ELF-1 (cell line): ENCODE measurements at regions not wholly inside any gene's neighbourhood (a gene's known extent, or its start where the extent isn't known, plus 50 kb on each side); places are given as distances from the start of the nearest gene placed in this dataset.
A peak's percentile ranks its signal among the peaks of the same experiment; 100 is the strongest.

Experiments
- DNase-seq: peaks from one replicate; pipeline ENCODE4 v3.0.0-alpha.2; 2016; ENCODE audit warnings: low read depth, low spot score

- DNase-seq = no peak
Observed at GRCh38 chr5:144684899-144685298, 514.2 kb downstream of the KCTD16 start.

- no peak for DNase-seq
Observed at GRCh38 chr5:144680711-144681110, 510.0 kb downstream of the KCTD16 start.

DNA sequence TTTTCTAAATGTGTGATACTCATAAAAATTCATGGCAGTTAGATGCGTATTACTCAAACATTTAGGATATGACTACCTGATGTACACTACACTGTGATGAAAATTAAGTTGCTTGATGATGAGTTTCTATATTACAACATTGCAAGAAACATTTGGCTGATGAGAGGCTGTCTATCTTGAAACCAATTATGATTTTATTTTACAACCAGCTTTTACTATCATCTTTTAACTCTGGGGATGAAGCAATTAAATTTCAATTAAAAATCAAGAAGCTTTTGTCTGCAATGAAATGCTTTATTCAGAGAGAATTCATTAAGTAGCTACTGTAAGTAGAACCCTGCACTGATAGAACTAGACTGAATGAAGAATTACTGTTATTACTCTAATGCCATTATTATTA lies 500.4 kb downstream of the KCTD16 start:
- DNase-seq = no peak

GRCh38 chr5:144659634-144660227 lies 489.1 kb downstream of the KCTD16 start:
- no peak for DNase-seq

GRCh38 chr5:144644317-144644716 lies 473.6 kb downstream of the KCTD16 start:
- no peak for DNase-seq

DNA sequence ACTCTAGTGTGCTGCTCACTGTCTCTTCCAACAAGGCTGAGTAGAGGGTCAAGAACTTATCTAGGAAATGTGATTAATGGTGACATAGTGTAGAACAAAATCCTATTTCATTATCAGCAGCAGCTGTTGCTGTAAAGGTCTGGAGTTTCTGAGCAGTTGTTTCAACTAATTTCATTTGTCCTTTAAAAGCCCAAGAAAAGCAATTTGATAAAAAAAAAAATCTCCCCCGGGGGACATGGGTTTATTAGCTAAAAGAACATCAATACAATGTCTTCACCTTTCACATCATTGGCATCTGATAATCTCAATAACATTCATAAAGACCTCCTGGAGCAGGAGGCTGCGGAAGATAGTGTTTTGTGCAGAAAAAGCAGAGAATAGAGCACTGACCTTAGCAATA lies 468.1 kb downstream of the KCTD16 start:
- DNase-seq = no peak

DNA sequence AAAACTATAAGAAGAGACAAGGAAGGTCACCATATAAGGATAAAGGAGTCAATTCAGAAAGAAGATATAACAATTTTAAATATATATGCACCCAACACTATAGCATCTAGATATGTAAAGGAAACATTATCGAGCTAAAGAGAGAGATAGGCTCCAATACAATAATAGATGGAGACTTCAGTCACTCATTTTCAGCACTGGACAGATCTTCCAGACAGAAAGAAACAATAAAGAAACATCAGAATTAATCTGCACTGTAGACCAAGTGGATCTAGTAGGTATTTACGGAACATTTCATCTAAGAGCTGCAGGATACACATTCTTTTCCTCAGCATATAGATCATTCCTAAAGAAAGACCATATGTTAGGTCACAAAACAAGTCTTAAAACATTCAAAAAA lies 463.5 kb downstream of the KCTD16 start:
- no peak for DNase-seq

DNA sequence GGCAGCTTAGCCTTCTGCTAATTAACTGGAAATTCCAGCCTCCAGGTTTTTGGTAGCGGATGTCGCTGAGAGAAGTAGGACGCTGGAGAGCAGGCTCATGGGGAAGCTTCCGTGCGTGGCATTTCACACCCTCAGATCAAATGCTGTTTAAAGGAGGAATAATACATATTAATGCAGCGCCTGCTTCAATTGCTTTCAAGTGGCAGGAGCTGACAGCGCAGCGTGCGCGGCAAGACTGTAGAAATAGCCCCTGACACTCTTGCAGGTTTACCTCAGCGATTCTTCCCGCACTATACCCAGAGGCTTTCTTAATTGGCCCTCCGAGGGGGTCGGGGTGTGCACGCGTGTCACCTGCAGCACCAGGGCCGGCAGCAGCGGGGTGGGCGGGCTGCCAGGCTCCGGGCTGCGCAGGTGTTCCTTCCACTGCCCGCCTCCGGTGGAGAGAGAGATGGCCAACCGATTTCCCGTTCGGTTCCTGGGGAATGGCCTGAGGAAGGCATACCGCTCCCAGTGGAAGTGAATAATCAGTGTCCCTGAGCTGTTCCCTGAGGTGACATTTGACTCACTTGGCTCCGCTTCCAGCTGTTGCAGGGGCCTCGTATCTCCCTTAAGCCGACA lies 427.9 kb downstream of the KCTD16 start:
- peak; percentile 80 for DNase-seq

DNA sequence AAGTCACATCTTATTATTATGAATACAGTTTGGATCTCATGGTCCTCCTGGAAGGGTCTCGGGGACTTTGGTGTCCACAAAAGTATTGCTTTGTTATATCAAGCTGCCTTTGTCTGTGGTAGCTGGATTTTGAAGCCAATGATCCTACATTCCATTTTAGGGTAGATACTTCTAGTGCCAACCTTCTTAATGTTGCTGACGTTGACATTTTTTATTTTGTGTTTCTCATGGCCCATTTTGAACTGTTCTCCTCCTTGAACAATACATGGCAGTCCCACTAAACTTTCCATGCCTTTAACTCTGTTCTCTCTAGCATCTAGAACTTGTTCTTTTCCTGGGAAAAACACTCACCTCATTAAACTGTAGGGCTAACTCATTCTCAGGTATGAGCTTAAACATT lies 425.8 kb downstream of the KCTD16 start:
- no peak for DNase-seq

- DNase-seq = no peak
Observed at GRCh38 chr5:144594919-144595318, 424.2 kb downstream of the KCTD16 start.

- peak; percentile 92 for DNase-seq
Observed at GRCh38 chr5:144594234-144594633, 423.6 kb downstream of the KCTD16 start.

GRCh38 chr5:144585681-144586080 lies 415.0 kb downstream of the KCTD16 start:
- no peak for DNase-seq

DNA sequence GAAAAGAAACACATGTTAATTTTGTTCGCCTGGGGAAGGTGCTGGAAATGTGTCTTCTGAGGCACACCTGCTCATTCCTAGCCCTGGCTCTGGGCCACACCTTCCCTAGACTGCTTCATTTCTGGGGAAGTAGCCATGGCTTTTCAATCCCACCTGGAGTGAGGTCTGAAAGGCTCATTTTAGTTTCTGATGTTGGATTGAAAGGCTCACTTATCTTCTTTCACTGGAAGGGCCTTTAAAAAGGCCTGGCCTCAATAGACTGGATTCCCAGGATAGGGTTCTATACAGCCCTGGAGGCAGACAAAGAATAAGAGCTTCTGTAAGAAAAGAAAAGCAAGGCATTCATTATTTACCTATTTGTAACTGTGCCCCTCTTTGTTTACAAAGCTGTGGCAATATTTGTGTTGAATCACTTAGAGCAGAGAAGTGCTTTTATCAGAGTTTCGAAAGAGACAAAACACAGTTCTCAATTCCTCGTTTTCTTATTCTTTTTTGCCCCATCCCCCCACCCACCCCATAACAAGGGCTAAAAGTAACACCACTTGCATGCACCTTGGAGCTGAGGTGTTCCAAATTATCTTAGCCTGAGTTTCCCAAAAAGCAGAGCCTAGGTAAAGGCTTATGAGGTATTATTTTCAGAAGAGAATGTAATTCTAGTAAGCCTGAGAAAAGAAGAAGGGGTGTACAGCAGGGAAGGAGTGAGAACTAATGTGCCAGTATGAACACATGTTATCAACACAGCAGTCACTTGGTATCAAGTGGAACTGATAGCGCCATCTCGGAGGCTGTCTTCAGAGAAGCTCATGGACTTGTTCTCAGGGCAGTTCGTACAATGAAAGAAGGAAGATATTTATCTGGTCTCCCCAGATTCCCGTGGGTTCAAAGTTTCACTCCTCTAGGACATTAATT lies 413.1 kb downstream of the KCTD16 start:
- DNase-seq = peak; percentile 47

DNA sequence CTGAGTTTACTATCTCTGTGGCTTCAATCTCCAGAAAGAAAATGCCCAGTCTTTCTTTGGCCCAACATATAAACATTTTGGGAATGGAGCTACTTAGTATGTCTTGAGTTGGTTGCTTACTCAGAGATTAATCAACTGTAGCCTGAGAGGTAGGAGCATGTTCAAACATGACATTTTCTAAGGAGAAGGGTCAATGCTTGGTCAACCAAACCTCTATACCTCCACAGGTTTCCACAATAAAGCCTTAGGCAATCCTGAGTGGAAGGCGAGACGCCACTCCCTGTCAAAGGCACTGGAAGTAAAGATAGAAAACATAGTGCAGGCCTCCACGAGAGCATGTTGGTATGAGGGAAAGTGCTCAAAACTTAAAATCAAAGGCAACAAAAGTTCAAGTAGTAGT lies 411.4 kb downstream of the KCTD16 start:
- no peak for DNase-seq

GRCh38 chr5:144581044-144581443 lies 410.4 kb downstream of the KCTD16 start:
- DNase-seq = peak; percentile 16

GRCh38 chr5:144577676-144578075 lies 407.0 kb downstream of the KCTD16 start:
- DNase-seq = no peak

DNA sequence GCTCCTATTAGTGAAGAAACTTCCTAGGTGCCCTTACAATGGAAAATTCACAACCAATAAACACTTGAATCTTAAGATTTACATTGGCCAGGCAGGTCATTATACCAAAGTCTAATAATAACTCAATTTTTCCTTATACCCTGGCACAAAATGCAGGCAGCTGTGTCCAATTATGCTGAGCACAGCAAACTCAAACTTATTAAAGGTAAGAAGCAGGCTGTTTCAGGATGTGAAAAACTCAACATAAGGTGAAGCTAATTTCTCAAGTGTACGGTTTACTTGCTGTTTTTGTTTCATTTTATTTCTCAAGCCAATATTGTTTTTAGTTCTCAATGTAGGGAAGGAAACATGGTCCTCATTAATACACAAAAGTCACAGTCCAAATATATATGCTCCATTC lies 405.1 kb downstream of the KCTD16 start:
- no peak for DNase-seq

GRCh38 chr5:144567421-144567780 lies 396.7 kb downstream of the KCTD16 start:
- peak; percentile 40 for DNase-seq

DNA sequence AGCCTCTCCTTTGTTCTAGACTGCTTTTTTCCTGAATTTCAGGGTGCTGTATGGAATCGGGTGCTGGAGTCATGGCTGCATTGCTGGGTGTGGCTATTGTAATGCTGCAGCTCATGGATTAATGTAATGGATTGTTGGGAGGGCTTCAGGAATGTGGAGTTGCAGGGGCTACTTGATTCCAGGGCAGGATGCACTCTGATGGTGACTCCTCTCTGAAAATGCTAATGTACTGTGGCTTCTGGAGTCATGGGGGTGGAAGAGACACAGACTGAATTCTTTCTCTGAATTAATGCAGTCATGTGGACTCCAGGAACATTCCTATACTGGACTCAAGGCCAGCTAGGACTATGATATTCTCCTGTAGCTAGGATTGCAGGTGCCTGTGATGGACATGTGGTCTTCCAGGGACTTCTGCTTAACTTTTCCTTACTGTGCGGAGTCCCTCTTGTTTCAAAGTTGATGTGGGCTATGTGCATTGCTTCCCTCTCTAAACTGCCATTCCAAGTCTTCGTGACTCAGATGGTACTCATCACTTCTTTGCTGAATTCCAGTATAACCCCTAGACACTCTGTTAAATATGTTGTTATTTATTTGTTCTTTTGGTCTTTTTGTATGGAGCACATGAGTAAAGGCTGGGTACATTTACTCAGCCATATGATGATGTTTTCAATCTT lies 396.2 kb downstream of the KCTD16 start:
- DNase-seq = peak; percentile 39

- DNase-seq = no peak
Observed at GRCh38 chr5:144549580-144549979, 378.9 kb downstream of the KCTD16 start.

- DNase-seq = no peak
Observed at GRCh38 chr5:144548936-144549335, 378.3 kb downstream of the KCTD16 start.

GRCh38 chr5:144547098-144547499 lies 376.4 kb downstream of the KCTD16 start:
- no peak for DNase-seq
